NCI-H510A treated with DMSO at 0.1 percent for 48 hours (cell line): ENCODE measurements at regions not wholly inside any gene's neighbourhood (a gene's known extent, or its start where the extent isn't known, plus 50 kb on each side); places are given as distances from the start of the nearest gene placed in this dataset.
A peak's percentile ranks its signal among the peaks of the same experiment; 100 is the strongest.
"Not testable (repeated sequence)": the region's sequence is repeated elsewhere in the genome, so short reads cannot be mapped to it uniquely, and the experiment has no call there.

Experiments
- DNase-seq: peaks from one replicate; lab custom pipeline; 2025; lab: John Stamatoyannopoulos, UW

- no peak for DNase-seq
These were observed 544.9 kb downstream of the NSUN3 start for GRCh38 chr3:94607778-94608177.

- DNase-seq, result no peak
These were observed 547.0 kb downstream of the NSUN3 start for GRCh38 chr3:94609908-94610307.

- DNase-seq, result no peak
These were observed 548.7 kb downstream of the NSUN3 start for GRCh38 chr3:94611596-94611995.

GRCh38 chr3:94612631-94613030 is 549.8 kb downstream of the NSUN3 start:
- no peak for DNase-seq

- no peak for DNase-seq
These were observed 551.3 kb downstream of the NSUN3 start for GRCh38 chr3:94614192-94614591.

GRCh38 chr3:94615275-94616065 is 552.6 kb downstream of the NSUN3 start:
- peak; percentile 0 for DNase-seq

- no peak for DNase-seq
These were observed 554.0 kb downstream of the NSUN3 start for GRCh38 chr3:94616833-94617232.

- no peak for DNase-seq
These were observed 554.5 kb downstream of the NSUN3 start for GRCh38 chr3:94617312-94617711.

GRCh38 chr3:94619643-94620042 is 556.8 kb downstream of the NSUN3 start:
- no peak for DNase-seq

- peak; percentile 0 for DNase-seq
These were observed 563.7 kb downstream of the NSUN3 start for GRCh38 chr3:94626573-94626972.

GRCh38 chr3:94627689-94628088 is 564.8 kb downstream of the NSUN3 start:
- no peak for DNase-seq

GRCh38 chr3:94643400-94643799 is 580.5 kb downstream of the NSUN3 start:
- no peak for DNase-seq

GRCh38 chr3:94645790-94646189 is 582.9 kb downstream of the NSUN3 start:
- no peak for DNase-seq

- DNase-seq, result no peak
These were observed 584.3 kb downstream of the NSUN3 start for GRCh38 chr3:94647131-94647530.

- not testable (repeated sequence) for DNase-seq
These were observed 585.7 kb downstream of the NSUN3 start for GRCh38 chr3:94648270-94649180.

GRCh38 chr3:94654096-94654495 is 591.2 kb downstream of the NSUN3 start:
- no peak for DNase-seq

- DNase-seq, result no peak
These were observed 603.1 kb downstream of the NSUN3 start for GRCh38 chr3:94665922-94666321.

- DNase-seq, result no peak
These were observed 608.2 kb downstream of the NSUN3 start for GRCh38 chr3:94671078-94671477.

GRCh38 chr3:94673876-94674275 is 611.0 kb downstream of the NSUN3 start:
- DNase-seq, result no peak

- DNase-seq, result no peak
These were observed 623.3 kb downstream of the NSUN3 start for GRCh38 chr3:94686208-94686607.

- DNase-seq, result no peak
These were observed 631.3 kb downstream of the NSUN3 start for GRCh38 chr3:94693997-94694640.

GRCh38 chr3:94694894-94695293 is 632.0 kb downstream of the NSUN3 start:
- DNase-seq, result no peak

GRCh38 chr3:94704467-94704866 is 641.6 kb downstream of the NSUN3 start:
- DNase-seq, result no peak
